ENCODE measurements at regions not wholly inside any gene's neighbourhood (a gene's known extent, or its start where the extent isn't known, plus 50 kb on each side); places are given as distances from the start of the nearest gene placed in this dataset.
"Not testable (repeated sequence)": the region's sequence is repeated elsewhere in the genome, so short reads cannot be mapped to it uniquely, and the experiment has no call there.

DNA sequence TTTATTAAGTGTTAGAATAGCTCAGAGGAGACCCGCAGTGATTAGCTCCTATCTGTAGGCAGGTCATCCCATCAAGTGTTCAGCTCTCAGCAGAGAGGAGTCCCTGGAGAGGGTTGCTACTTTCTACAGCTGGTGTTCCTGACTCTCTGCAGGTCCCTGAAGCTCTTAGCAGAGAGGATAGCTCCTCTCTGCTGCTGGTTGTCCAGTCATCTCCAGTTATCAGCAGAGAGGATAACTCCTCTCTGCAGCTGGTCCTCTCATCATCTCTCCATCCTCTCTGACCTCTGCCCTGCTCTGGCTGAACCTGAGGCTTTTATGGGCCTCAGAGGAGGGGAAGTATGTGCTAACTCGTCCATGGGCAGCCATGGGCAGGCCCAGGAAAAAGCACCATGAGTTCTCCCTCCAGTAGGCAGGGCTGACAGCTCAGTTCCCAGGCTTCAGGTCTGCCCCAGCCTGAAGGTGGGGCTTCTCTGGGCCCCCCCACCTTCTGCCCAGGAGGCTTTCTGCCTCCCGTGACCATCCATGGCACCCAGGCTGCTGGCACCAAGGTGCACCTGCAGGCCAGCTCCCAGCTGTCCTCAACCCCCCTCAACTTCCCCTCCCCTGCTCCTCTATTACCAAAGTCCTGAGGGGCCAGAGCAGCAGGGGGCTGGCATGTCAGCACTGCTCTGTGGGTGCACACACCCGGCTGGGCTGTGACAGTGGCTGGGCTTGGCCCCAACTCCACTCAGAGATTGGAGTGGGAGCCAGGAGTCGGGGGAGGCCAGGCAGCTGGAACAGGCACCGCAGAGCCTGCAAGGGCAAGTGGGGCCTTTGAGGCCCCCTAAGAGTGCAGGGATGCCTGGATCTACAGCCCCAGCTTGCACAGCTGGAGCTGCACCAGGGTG is 98.9 kb upstream of the FRMD4B start:
- DNase-seq, result no peak

DNA sequence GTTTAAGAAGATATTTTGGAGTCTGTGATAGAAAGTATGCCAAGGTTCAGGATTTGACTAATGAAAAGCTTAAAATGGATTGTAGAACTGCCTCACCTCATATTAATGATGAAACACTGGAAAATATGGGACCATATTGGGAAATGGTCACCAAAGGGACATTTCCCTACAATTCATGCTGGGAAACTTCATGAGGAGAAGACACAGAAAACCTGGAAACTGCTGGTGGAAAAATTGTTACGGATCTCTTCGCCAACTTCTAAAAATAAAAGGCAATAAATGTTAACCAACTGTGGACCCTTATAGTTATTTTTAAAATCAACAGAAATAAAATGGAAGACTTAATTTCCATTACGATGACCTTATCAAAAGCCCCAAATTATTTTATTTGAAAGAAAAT is 97.6 kb upstream of the FRMD4B start:
- DNase-seq, result peak; percentile 39

DNA sequence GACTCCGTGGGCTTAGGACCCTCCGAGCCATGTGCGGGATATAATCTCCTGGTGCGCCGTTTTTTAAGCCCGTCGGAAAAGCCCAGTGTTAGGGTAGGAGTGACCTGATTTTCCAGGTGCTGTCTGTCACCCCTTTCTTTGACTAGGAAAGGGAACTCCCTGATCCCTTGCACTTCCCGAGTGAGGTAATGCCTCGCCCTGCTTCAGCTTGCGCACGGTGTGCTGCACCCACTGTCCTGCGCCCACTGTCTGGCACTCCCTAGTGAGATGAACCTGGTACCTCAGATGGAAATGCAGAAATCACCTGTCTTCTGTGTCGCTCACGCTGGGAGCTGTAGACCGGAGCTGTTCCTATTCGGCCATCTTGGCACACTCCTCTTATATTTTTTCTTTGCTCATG is 95.1 kb upstream of the FRMD4B start:
- DNase-seq, result not testable (repeated sequence)

GRCh38 chr3:69474186-69474585 is 88.3 kb upstream of the FRMD4B start:
- no peak for DNase-seq

DNA sequence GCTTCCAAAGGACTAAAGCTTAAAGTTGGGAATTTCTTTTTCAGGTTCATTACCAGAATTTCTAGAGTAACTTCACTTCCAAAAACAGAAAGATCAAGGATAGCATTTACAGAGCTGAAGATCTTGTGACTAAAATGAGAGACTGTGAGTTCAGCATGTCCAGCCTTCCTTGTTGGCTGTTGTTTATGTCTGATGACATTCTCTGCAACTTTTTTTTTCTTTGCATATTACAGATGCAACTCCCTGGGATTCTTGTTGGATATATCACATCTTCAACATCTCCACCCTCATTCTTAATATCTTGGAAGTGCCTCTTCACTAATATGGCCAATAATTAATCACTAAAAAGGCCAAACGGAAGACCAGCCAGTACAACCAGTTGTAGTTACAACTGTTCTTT is 86.2 kb upstream of the FRMD4B start:
- DNase-seq, result no peak

- DNase-seq, result no peak
Measured at GRCh38 chr3:69463531-69463930, 77.6 kb upstream of the FRMD4B start.

- DNase-seq, result no peak
Measured at GRCh38 chr3:69462826-69463100, 76.9 kb upstream of the FRMD4B start.

DNA sequence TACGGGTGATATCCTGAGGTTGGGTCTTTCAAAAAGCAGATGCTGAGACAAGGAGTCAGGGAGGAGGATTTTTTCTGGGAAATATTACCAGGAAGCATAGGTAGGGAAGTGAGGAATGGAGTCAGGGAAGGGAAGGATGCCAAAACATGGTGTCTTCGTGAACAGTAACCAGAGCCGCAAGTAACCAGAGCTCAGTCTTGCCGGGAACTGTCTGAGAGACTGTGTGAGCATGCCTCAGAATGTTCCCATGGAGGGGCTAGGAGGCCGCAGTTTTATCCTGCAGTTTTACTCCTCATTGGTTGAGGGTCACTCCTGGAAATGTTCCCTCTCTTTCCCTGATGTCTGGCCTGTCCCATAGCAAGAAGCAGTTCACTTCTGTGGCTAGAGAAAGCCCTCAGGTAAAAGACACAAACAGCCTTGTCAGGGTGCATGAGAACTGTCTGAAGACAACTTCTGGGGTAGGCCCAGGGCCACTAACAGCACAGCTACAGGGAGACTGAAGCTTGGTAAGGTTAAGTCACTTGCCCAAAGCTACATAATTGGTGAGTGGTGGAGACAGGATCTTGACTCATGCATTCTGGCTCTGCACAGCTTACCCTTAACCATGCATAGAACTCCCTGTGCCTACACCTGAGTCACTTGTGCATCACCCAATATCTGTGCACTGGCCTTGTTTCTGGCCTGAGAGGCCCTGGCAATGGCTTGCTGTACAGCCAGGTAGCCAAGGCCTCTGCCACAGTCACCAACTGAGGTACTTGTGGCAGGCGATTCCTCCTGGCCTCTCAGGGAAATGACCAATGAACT is 76.3 kb upstream of the FRMD4B start:
- DNase-seq, result no peak

DNA sequence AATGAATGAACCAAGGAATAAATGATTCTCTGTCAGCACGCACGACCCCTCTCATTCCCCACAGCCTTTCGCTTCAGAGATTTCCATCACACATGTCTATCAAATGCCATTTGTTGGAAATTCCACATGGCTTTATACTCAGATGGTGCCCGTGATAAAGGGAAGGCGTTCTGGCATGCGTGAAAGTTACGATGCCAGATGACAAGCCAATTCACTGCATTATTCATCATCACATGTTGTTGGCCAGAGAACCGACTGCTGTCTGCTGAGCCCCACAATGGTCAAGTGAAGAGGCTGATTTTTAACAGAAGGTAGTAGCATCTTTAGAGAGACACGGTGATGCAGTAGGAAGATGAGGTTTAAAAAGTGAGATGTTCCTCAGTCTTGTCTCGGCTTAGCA is 74.1 kb upstream of the FRMD4B start:
- no peak for DNase-seq

DNA sequence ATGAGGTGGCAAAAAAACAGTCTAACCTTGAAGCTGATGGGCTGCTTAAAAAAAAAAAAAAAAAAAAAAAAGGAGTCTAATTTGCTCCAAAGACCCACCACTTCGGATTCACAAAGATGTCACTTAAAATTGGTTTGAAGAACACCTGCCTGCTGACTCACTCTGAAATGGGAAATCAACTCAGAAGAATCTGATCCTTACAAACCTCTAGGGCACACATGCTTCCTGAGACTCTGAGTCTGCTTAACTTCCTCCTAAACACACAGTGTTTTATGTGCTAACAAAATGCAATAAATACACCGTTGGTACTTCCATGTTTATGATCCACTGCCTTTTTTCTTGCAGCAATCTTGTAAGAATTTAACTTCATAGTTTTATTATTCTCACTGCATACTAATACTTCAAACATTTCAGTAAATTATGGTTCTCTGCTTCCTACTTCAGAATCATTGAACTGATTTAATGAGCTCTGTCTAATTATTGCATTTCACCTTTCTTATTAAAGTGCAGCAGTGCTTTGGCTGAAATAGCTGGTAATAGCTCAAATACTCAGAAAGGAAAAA is 73.0 kb upstream of the FRMD4B start:
- no peak for DNase-seq

DNA sequence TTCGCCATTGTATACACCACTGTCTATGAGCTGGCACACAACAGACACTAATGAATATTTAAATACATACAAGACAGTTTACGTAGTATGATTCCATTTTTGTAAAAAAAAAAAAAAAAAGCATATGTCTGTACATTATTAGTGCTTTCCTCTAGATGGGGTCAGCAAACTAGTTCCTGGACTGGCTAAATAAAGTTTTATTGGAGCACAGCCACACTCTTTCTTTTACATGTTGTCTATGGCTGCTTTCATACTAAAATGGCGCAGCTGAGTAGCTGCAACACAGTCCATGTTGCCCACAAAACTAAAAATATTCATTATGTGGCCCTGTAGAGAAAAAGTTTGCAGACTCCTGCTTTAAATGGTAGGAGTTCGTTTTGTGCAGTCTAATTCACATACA is 70.7 kb upstream of the FRMD4B start:
- DNase-seq, result no peak

DNA sequence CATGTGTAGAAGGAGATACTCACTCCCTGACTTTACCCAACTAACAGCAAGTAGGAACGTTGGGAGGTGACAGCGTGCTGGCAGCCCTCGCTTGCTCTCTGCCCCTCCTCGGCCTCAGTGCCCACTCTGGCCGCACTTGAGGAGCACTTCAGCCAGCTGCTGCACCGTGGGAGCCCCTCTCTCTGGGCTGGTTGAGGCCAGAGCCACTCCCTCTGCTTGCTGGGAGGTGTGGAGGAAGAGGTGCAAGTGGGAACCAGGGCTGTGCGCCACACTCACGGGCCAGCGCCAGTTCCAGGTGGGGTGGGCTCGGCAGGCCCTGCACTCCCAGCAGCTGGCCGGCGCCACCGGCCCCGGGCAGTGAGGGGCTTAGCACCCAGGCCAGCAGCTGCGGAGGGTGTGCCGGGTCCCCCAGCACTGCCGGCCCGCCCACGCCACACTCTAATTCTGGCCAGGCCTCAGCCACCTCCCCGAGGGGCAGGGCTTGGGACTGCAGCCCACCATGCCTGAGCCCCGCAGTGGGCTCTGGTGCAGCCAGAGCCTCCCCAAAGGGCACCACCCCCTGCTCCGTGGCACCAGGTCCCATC is 68.4 kb upstream of the FRMD4B start:
- DNase-seq, result no peak

DNA sequence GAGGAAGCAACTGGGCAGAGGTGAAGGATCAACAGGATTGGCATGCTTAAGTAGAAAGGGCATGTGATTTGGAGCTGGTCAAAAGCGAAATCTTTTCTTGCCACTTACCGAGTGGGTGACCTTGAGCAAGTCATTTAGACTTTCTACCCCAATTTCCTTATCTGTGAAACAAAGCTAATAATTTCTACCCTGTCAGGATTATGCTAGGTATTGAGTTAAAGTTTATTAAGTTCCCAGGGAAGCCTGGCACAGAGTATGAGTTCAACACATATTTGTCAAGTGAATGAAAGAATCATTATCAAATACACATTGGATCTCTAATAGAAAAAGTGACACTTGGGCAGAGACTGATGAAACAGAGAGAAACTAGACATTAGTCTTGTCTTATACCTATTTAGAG is 66.4 kb upstream of the FRMD4B start:
- DNase-seq, result no peak

DNA sequence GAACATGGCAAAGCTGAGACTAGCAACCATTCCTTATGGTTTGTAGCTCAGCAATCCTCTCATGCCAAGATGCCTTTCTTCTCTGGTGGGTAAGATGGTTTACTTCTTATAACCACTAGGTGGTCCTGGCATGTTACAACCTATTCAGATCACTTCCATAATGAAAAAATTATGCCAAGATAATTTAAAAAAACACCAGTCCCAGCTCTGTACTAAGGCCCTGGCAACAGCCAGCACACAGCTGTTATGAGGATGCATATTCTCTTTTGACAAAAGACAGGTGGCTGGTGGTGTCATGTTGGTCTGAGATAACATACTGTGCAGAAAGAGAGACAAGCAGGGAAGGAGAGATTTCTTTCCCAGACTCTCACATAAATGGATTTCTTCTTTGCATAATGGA is 65.7 kb upstream of the FRMD4B start:
- DNase-seq, result no peak

GRCh38 chr3:69448877-69449276 is 63.0 kb upstream of the FRMD4B start:
- DNase-seq, result no peak

DNA sequence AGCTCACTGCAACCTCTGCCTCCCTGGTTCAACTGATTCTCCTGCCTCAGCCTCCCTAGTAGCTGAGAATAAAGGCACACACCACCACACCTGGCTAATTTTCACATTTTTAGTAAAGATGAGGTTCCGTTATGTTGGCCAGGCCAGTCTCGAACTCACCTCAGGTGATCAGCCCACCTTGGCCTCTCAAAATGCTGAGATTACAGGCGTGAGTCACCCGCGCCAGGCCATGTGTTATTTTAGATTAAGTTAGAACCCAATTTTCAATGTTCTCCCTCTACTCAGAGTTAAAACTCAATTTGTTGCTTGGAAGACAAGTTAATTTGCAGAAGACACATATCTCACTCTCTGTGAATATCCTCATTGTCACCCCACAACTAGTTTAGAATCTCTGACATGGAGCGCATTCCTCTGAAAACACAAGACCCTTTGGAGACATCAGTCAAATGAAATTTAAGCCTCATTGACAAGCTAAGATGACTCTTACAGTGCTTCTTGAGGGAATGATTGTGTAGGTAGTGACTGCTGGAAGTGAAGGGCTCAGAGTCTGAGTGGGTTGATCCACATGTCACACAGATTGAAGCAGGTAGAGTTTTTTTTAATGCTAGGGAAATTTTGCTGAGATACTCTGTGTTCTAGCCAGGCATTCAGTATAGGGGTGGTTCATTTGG is 60.6 kb upstream of the FRMD4B start:
- DNase-seq, result no peak

DNA sequence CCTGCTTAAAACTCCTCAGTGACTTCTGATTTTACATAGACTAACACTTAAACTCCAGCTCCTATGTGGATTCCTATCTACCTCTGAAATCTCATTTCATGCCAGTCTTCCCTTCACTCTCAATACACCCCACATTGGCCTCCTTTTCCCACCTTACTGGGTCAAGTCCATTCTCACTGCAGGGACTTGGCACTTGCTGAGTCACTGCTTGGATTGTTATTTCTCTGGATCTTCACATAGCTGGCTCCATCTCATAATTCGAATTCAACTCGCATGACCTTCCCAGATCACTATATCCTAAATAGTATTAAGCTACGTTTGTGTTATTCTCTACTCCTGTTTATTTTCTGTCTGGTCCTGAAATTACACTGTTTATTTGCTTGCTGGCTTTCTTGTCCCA is 59.6 kb upstream of the FRMD4B start:
- no peak for DNase-seq

DNA sequence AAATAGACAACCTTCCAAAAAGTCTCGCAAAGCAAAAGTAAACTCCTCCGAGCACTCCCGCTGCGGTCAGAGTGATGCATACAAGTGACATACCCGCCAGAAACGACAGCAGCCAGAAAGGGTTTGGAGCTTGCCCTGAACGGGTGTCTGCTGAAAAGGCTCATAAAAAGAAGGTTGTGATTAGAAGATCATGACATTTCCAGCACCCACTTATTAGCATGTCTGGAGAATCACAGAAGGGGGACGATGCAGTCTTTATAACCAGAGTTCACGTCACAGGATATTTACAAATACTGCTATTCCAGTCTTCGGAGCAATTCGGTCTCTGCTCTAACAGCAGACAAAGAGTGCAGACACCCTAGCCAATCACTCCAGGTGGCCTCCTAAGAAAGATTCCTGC is 59.1 kb upstream of the FRMD4B start:
- peak; percentile 25 for DNase-seq

DNA sequence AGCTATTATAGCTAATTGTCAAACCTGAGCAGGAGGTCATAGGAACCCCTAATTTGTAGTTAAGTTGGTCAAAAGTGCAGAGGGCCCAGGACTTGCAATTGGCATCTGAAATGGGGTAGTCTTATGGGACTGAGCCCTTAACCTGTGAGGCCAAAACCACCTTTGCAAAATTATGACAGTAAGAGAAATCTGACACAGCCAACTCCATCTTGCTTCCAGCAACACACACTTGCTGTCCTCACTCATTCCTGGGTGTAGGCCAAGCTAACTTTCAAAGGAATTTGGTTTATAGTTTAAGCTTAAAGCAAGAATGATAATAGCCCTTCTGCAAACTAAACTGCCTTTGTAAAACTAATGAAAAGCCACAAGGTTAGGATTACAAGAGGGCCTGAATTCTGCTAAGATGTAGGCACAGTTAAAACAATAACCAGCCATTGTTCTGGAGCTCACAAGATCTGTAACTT is 57.6 kb upstream of the FRMD4B start:
- DNase-seq, result no peak

GRCh38 chr3:69442771-69443311 is 57.0 kb upstream of the FRMD4B start:
- no peak for DNase-seq

DNA sequence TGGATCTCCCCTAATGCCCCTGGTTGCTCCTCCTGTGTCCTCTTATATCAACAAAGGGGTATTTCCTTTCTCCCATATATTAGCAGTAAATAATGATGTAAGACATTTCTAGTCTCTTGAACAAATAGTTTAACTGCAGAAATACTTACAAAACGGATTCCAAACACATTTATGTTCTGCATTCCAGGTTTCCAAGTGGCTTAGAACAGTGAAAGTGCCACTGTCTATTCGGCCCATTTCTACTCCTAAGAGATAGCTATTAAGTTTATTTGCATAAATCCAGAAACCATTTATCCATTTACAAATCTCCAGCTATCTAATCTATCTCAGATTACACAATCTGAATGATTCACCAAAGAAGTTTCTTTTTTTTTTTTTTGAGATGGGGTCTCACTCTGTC is 55.8 kb upstream of the FRMD4B start:
- DNase-seq, result no peak

GRCh38 chr3:69441040-69441439 is 55.2 kb upstream of the FRMD4B start:
- DNase-seq, result no peak
